IPS-18a (cell line): ENCODE measurements at regions not wholly inside any gene's neighbourhood (a gene's known extent, or its start where the extent isn't known, plus 50 kb on each side); places are given as distances from the start of the nearest gene placed in this dataset.
"Not testable (repeated sequence)": the region's sequence is repeated elsewhere in the genome, so short reads cannot be mapped to it uniquely, and the experiment has no call there.

ENCODE experiments used
- H3K27ac ChIP-seq: one replicate; pipeline ENCODE4 v1.5.1; 2013; ENCODE audit warnings: low read length
- H3K27me3 ChIP-seq: one replicate; pipeline ENCODE4 v1.6.1; 2013; ENCODE audit warnings: mild to moderate bottlenecking, low read length; ENCODE audit not compliant: control insufficient read depth, insufficient read depth
- H3K36me3 ChIP-seq: one replicate; pipeline ENCODE4 v1.6.1; 2013; ENCODE audit warnings: low read depth, low read length; ENCODE audit not compliant: control insufficient read depth
- H3K4me1 ChIP-seq: one replicate; pipeline ENCODE4 v1.6.1; 2013; ENCODE audit warnings: low read depth, low read length; ENCODE audit not compliant: control insufficient read depth
- H3K4me3 ChIP-seq: one replicate; pipeline ENCODE4 v1.5.1; 2013; ENCODE audit warnings: low read length
- H3K9ac ChIP-seq: one replicate; pipeline ENCODE4 v1.6.1; 2013; ENCODE audit warnings: mild to moderate bottlenecking, low read length, moderate library complexity
- H3K9me3 ChIP-seq: one replicate; pipeline ENCODE4 v1.6.1; 2013; ENCODE audit warnings: low read depth, low read length; ENCODE audit not compliant: control insufficient read depth

DNA sequence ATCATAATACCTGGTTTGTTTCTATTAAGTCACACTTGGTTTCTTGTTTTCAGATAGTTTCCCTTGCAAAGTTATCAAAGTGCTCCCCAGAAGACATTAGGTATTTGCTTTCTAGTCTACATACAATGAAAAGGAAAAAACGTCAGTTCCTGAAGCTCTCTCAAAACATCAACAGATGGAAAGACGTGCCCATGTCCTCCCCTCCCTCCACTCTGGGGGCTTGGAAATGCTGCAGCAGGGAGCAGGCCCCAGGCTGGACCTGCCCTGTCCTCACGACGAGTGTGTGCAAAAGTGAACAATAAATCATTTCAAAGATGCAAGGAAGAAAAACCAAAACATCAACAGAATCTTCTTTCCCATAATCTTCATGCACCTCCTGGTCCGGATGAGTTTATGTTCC, 118.5 kb downstream of the USP22 start:
- no peaks in the 10 kb centered on the region for H3K9me3 ChIP-seq
- H3K27ac ChIP-seq: no peak overlapping the region
- no peak overlapping the region for H3K4me3 ChIP-seq
- H3K9ac ChIP-seq: no peak overlapping the region
- no peaks in the 10 kb centered on the region for H3K27me3 ChIP-seq
- peaks cover under 1% of the 10 kb centered on the region for H3K36me3 ChIP-seq
- no peaks in the 10 kb centered on the region for H3K4me1 ChIP-seq

DNA sequence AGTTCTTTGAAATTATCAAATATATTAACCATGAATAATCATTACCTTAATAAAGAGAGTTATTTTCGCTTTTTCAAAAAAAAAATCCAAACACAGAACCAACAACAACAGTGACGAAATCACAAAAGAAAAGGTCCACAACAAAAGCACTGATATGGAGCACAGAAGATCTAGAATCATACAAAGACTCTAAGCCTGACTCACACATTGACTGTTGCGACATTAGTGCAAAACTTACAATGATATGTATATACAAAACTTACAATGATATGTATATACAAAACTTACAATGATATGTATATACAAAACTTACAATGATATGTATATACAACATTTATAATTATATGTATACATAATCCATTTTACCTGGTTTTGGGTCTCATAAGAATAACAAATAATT, 117.7 kb downstream of the USP22 start:
- Histone ChIP-seq H3K27ac (no peak overlapping the region), H3K27me3 (no peaks in the 10 kb centered on the region), H3K9me3 (no peaks in the 10 kb centered on the region), H3K9ac (no peak overlapping the region), H3K4me1 (no peaks in the 10 kb centered on the region), H3K36me3 (peaks cover 7% of the 10 kb centered on the region), H3K4me3 (no peak overlapping the region)

DNA sequence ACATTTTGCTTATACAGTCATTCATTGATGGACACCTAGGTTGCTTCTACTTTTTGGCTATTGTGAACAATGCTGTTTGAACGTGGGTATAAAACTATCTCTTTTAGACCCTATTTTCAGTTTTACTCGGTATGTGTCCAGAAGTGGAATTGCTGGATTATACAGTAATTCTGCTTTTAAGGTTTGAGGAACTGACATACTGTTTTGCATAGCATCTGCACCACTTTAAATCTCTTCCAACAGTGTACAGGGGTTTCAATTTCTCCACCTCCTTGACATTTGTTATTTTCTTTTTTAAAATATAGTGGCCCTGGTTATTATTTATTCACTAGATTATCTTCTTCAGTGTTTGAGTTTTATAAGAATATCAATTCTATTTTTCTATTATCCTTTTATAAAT, 116.9 kb downstream of the USP22 start:
- H3K9ac ChIP-seq: no peak overlapping the region
- no peaks in the 10 kb centered on the region for H3K27me3 ChIP-seq
- H3K4me1 ChIP-seq: no peaks in the 10 kb centered on the region
- peaks cover 7% of the 10 kb centered on the region for H3K36me3 ChIP-seq
- H3K4me3 ChIP-seq: no peak overlapping the region
- H3K27ac ChIP-seq: no peak overlapping the region
- H3K9me3 ChIP-seq: no peaks in the 10 kb centered on the region

DNA sequence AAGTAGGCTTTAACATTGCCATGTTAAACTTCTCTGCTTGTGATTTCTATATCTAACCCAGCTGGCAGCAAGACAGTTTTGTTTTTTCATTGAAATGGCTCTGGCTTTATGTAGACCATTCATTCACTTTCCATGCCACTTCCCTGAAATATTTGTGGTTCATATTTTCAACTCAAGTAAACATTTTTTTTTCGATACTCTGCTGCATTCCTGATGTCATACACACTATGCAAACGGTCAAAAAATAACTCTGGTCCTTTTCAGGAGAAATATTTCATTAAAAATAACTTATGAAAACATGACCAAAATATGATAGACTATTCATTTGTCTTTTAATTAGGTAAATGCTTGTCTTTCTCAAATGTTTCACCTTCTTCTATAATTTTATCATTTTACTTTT, 116.3 kb downstream of the USP22 start:
- no peak overlapping the region for H3K9ac ChIP-seq
- peaks cover 7% of the 10 kb centered on the region for H3K36me3 ChIP-seq
- H3K27me3 ChIP-seq: no peaks in the 10 kb centered on the region
- H3K4me1 ChIP-seq: no peaks in the 10 kb centered on the region
- H3K4me3 ChIP-seq: no peak overlapping the region
- H3K9me3 ChIP-seq: no peaks in the 10 kb centered on the region
- no peak overlapping the region for H3K27ac ChIP-seq

DNA sequence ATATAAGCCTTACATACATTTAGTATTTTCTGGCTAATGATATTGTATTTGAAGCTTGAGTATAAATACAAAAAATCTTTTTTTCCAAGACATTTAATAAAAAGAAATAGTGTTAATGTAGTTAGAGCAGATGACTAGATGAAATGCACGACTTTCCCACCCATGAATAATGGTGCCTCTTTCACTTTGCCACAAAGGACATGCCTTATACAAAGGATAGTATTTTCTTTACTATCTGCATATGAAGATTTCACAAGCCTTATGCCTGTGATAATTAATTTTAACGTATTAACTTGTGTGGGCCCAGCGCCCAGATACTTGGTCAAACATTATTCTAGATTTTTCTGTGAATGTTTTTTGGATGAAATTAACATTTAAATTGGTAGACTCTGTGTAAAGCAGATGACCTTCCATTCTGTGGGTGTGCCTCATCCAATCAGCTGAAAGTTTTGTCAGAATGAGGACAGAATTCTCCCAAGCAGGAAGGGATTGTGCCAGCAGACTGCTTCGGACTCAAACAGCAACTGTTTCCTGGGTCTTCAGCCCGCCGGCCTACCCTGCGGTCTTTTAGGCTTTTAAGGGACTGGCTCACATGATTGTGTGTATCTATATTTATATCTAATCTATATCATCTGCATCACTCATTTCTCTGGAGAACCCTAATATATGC, 115.4 kb downstream of the USP22 start:
- no peak overlapping the region for H3K9ac ChIP-seq
- no peaks in the 10 kb centered on the region for H3K4me1 ChIP-seq
- no peaks in the 10 kb centered on the region for H3K27me3 ChIP-seq
- no peaks in the 10 kb centered on the region for H3K9me3 ChIP-seq
- no peak overlapping the region for H3K27ac ChIP-seq
- peaks cover 12% of the 10 kb centered on the region for H3K36me3 ChIP-seq
- H3K4me3 ChIP-seq: no peak overlapping the region

DNA sequence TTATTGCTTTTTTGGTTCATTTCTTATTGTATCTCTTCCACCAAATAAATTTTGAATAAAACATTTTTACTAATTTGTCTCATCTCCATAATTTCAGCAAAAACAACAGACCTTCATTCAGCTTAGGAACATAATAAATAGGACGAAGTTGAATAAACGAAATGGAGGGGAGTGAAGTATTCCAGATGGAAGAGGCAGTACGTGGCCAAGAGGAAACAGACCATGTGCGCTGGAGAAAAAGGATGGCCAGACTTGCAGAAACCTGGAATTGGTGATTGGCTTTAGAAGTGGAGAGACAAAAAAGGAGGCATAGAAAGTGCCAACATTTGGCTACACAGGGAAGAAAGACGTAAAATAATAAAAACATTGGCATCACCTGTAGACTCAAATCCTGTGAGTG, 113.5 kb downstream of the USP22 start:
- H3K4me3 ChIP-seq: no peak overlapping the region
- H3K9me3 ChIP-seq: no peaks in the 10 kb centered on the region
- no peak overlapping the region for H3K27ac ChIP-seq
- no peak overlapping the region for H3K9ac ChIP-seq
- H3K4me1 ChIP-seq: no peaks in the 10 kb centered on the region
- H3K36me3 ChIP-seq: peaks cover 12% of the 10 kb centered on the region
- H3K27me3 ChIP-seq: no peaks in the 10 kb centered on the region

DNA sequence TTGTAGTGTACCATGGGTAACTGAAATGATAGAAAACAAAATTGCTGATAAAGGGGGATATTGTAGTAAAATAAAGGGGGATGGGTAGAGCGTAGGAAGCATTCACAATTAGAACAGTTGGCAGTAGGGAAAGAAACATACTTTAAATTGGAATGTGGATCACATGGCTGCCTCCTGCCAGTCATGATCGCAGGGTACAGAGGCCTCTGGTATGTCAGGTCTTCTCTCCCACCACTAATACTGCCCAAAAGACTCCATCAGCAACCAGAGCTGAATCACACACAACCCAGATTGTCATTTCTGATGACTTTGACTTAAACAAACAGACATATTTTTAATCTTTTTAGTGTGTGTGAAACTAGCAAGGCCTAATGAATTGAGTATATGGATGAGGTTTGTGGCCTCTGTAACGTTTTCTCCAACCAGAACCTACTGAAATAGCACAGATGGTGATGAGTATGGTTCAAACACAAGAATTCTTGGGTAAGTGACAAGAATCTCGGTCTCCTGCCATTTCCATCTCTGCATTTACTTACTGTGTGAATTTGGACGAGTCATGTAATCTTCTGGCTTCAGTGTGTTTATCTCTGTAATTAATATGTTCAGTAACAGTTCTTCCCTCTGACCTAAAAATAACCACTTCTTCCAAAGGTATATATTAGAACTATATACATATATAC, 112.6 kb downstream of the USP22 start:
- Histone ChIP-seq H3K4me3 (no peak overlapping the region), H3K9me3 (no peaks in the 10 kb centered on the region), H3K27ac (no peak overlapping the region), H3K36me3 (peaks cover 12% of the 10 kb centered on the region), H3K9ac (no peak overlapping the region), H3K27me3 (no peaks in the 10 kb centered on the region), H3K4me1 (no peaks in the 10 kb centered on the region)

DNA sequence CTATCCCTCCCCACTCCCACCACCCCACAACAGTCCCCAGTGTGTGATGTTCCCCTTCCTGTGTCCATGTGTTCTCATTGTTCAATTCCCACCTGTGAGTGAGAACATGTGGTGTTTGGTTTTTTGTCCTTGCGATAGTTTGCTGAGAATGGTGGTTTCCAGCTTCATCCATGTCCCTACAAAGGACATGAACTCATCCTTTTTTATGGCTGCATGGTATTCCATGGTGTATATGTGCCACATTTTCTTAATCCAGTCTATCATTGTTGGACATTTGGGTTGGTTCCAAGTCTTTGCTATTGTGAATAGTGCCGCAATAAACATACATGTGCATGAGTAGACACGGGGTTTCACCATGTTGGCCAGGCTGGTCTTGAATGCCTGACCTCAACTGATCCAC, 109.8 kb downstream of the USP22 start:
- not testable (repeated sequence) for H3K9me3 ChIP-seq, H3K4me3 ChIP-seq, H3K9ac ChIP-seq, H3K4me1 ChIP-seq, H3K27me3 ChIP-seq, H3K27ac ChIP-seq
- peaks cover 12% of the 10 kb centered on the region for H3K36me3 ChIP-seq

DNA sequence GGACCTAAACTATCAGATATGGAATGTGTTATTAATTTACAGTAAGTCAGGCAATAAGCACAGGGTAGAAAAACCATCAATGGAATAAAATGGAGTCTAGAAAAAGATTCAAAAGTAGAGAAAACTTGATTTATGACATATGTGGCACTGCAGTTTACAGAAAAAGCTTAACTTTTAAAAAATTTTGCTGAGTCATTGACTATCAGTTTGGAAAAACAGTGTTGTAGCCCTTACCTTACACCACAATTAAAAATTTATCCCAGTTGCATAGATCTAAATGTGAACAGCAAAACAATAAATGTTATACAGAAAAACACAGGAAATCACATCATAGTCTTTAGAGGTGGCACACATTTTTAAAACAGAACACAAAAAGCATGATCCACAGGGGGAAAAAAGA, 108.5 kb downstream of the USP22 start:
- Histone ChIP-seq H3K27ac (no peak overlapping the region), H3K9ac (no peak overlapping the region), H3K27me3 (no peaks in the 10 kb centered on the region), H3K4me1 (no peaks in the 10 kb centered on the region), H3K36me3 (peaks cover 12% of the 10 kb centered on the region), H3K4me3 (no peak overlapping the region), H3K9me3 (no peaks in the 10 kb centered on the region)

DNA sequence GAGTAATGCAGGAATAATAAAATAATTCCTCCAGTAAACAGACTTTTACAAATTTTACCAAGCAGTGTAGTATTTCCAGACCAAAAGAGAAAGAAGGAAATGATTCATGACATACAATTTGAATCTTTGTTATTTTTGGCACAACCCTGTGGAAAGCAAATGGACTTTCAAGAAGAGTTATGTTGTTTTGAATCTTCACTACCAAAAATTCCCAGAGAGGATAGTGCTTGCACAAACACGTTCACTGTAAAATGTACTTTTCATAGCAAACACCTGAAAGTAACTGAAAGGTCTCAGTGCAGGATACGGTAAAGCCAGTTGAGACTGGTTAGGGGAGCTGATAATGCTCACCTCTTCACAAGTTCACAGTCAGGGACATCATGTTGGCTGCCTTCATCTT, 107.1 kb downstream of the USP22 start:
- peaks cover 5% of the 10 kb centered on the region for H3K36me3 ChIP-seq
- no peak overlapping the region for H3K27ac ChIP-seq
- H3K4me3 ChIP-seq: no peak overlapping the region
- no peaks in the 10 kb centered on the region for H3K9me3 ChIP-seq
- no peaks in the 10 kb centered on the region for H3K4me1 ChIP-seq
- H3K27me3 ChIP-seq: no peaks in the 10 kb centered on the region
- H3K9ac ChIP-seq: no peak overlapping the region

DNA sequence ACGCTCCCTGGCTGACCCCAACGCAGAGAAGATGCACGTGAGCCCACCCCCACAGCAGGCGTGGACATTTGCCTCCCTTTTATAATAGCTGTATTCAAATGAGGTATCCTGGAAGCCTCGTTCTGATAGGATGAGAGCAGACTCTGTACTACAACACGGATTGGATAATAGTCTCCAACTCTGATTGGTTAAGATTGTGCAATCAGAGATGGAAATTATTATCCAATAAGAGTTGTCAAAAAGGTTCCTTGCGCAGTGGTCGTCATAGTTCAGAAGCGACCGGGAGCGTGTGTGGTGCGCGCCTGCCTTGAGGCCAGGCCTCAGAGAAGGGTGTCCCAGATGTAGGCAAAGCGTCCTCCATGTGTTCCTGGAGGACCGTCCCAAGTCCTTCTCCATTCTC, 104.6 kb downstream of the USP22 start:
- Histone ChIP-seq H3K27ac (no peak overlapping the region), H3K4me1 (no peaks in the 10 kb centered on the region), H3K36me3 (no peaks in the 10 kb centered on the region), H3K4me3 (no peak overlapping the region), H3K27me3 (no peaks in the 10 kb centered on the region), H3K9me3 (no peaks in the 10 kb centered on the region), H3K9ac (no peak overlapping the region)

DNA sequence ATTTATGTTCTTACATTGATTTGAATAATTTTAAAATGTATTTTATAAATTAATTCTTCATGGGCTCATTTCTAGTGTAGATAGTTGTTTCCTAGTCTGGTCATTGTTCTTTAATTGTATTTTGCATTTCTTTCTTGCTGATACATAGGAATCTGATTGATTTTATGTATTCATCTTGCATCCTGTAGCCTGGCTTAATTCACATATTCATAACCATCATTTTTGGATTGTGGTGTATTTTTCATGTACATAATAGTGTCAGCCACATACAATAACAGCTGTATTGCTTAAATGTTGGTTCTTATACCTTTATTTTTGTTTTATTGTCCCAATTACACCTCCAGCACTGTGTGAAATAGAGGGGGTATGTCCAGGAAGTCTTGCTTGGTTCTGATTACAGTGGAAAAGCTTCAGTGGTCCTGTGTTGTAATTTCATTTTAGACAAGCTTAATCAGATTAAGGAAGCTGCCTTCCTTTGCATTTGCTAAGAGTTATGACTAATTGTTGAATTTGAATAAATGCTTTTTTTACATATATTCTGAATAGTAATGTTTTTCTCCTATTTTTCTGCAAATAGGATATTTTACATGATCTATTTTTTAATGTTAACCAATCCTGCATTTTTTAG, 103.7 kb downstream of the USP22 start:
- Histone ChIP-seq H3K4me3 (no peak overlapping the region), H3K9ac (no peak overlapping the region), H3K9me3 (no peaks in the 10 kb centered on the region), H3K27ac (no peak overlapping the region), H3K27me3 (no peaks in the 10 kb centered on the region), H3K4me1 (peaks cover 8% of the 10 kb centered on the region), H3K36me3 (no peaks in the 10 kb centered on the region)
